22Rv1 (cell line): ENCODE measurements at regions not wholly inside any gene's neighbourhood (a gene's known extent, or its start where the extent isn't known, plus 50 kb on each side); places are given as distances from the start of the nearest gene placed in this dataset.

ENCODE experiments used
- H3K27ac ChIP-seq: fragments of 450-650 bp; 2 replicates; pipeline ENCODE4 v1.5.1; 2017
- CTCF ChIP-seq: fragments of 450-650 bp; IDR thresholded peaks from 2 replicates; pipeline ENCODE4 v1.5.1; 2017; ENCODE audit warnings: mild to moderate bottlenecking
- ZFX ChIP-seq: fragments of 450-650 bp; IDR thresholded peaks from 2 replicates; pipeline ENCODE4 v1.6.1; 2017; ENCODE audit warnings: antibody characterized with exemption, borderline replicate concordance

- no peak for TF ChIP-seq CTCF
- TF ChIP-seq ZFX: no peak
- H3K27ac ChIP-seq: no peak overlapping the region
Measured at GRCh38 chr1:184228558-184228957, 158.3 kb upstream of the C1orf21 start.

GRCh38 chr1:184237588-184237987, 149.2 kb upstream of the C1orf21 start:
- TF ChIP-seq ZFX: no peak
- TF ChIP-seq CTCF: no peak
- H3K27ac ChIP-seq: no peak overlapping the region

GRCh38 chr1:184241446-184241845, 145.4 kb upstream of the C1orf21 start:
- no peak overlapping the region for H3K27ac ChIP-seq
- TF ChIP-seq ZFX (no peak), CTCF (no peak)

GRCh38 chr1:184242507-184242943, 144.3 kb upstream of the C1orf21 start:
- no peak for TF ChIP-seq CTCF
- no peak for TF ChIP-seq ZFX
- no peak overlapping the region for H3K27ac ChIP-seq

GRCh38 chr1:184244962-184245361, 141.9 kb upstream of the C1orf21 start:
- no peak overlapping the region for H3K27ac ChIP-seq
- TF ChIP-seq CTCF (no peak), ZFX (no peak)

- no peak for TF ChIP-seq CTCF
- TF ChIP-seq ZFX: no peak
Measured at GRCh38 chr1:184247671-184248070, 139.2 kb upstream of the C1orf21 start.

GRCh38 chr1:184253921-184254320, 132.9 kb upstream of the C1orf21 start:
- TF ChIP-seq CTCF (no peak), ZFX (no peak)
- H3K27ac ChIP-seq: no peak overlapping the region

More at GRCh38 chr1:184247671-184248070, 139.2 kb upstream of the C1orf21 start:
- H3K27ac ChIP-seq: no peak overlapping the region
